Muscle of arm (tissue), 1 donor: ENCODE measurements at regions not wholly inside any gene's neighbourhood (a gene's known extent, or its start where the extent isn't known, plus 50 kb on each side); places are given as distances from the start of the nearest gene placed in this dataset.

Source experiments
- DNase-seq: peaks from one replicate; pipeline ENCODE4 v3.0.0-alpha.2; 2013

DNA sequence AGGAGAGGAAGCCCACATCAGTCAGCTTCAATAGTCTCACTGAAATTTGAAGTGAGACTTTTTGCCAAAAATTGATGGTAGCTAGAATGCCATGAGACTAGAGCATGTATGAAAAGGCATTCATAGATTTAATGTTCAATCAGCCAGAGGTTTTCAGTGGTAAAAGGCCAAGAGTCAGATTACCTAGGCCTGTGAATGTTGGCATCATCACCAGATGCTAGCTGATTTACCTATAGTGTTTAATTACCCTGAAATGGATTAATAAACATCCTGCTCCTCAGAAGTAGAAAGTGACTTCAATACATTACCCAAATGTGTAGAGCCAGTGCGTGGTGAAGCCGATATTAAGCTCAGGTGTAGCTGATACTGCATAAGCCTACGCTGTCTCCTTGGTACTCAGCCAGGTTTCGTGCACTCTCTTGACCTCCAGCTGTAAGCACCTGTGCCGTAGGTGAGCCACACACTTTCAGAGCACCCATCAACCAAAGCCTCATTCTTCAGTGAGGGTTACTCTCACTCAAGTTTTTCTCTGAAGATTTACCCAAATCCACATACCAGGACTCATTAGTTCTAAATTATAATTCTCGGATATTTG is 1140.3 kb upstream of the SLC10A2 start:
- DNase-seq: no peak

DNA sequence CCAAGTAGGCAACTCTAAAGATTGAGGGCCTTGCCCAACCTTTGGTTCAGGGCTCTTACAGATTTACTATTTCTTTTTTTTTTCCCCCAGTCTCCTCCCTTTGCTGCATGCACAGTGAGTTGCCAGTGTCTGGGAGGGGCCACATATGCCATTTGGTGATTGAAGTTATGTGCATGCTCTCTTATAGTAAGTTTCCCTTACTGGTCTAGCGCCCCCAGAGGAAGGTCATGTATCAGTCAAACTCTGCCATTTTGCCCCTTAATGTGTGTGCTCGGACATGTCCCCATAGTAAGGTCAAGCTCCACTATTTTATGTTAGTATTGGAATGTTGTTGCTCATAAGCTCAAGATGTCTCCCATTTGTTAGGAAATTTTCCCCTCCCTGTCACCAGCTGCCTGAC is 1138.0 kb upstream of the SLC10A2 start:
- DNase-seq: no peak

GRCh38 chr13:104198801-104199200 is 1132.6 kb upstream of the SLC10A2 start:
- peak; percentile 10 for DNase-seq

GRCh38 chr13:104196611-104197010 is 1130.4 kb upstream of the SLC10A2 start:
- no peak for DNase-seq

GRCh38 chr13:104181526-104182231 is 1115.5 kb upstream of the SLC10A2 start:
- DNase-seq: no peak

DNA sequence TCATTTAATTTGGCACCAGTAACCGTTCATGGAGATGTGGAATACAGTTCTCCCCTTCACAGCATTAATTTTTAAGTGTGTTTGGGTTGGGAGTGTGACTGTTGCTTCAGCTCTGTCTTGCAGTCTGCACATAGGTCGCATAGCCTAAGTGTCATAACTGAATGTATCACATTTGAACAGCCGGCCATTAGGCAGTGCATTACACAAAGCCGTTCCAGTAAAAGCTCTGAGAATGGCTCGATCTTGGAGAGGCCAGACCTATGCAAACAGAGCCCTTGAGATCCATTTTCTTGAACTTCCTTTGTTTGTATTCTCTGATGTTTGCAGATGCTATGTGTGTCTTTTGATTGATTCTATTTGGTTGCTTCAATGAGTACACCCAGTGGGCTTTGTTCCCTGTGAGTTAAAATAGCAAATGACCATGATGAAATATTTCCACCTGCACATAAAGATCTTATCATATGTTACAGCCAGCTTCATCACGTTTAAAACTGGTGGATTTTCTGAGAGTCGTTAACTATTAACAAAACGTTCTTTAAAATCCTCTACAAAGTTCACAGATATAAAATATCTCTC is 1104.9 kb upstream of the SLC10A2 start:
- DNase-seq: no peak

DNA sequence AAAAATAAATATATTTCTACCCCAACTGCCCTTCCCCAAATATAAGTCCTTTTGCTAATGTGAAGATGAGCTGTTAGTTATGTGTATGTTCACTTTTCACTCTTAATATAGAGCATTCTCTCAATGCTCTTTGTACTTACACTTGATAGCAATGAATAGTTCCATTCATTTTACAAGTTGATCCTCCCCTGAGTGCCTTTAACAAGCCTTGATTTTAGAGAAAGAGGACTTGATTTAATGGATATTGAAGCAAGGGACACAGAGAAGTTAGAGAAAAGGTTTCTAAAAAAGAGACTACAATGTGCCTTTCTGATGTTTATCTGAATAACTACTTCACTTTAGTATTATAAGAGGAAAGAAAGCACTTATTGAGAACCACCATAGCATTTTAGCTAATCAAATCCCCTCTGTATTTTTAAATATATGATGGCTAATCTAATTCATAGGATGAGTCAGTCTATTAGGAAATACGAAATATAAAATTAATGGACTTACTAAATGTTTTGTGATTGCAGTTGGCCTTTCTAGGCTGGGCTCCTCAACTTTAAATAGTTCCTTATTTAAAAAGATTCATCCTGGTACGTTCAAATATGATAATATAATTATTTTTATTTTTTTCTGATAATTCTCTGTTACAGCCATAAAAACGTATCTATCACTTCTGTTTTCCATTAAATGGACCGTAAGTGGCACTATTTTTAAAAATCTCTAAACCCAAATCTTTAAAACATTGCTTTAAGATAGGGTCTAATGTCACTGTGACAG is 1097.8 kb upstream of the SLC10A2 start:
- no peak for DNase-seq

DNA sequence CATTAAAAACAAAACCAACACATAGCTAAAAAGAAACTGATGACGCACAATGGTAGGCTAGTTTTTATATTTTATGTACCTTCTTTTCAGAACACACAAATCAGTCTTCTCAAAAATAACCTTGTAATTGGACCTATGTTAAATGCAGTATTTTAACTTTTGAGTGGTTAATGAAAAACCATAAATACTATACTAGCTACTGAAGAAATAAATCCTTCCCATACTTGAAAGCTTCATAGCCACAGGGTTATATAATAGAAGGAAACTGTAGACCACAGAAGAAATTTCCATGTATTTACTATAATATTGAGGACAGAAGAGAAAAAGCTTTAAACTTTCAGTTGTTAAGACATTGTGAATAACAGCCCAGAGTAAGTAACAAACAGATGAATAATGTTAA is 1094.3 kb upstream of the SLC10A2 start:
- DNase-seq: no peak

GRCh38 chr13:104143760-104144416 is 1077.7 kb upstream of the SLC10A2 start:
- no peak for DNase-seq

GRCh38 chr13:104140552-104140951 is 1074.3 kb upstream of the SLC10A2 start:
- DNase-seq: no peak

GRCh38 chr13:104137416-104137815 is 1071.2 kb upstream of the SLC10A2 start:
- no peak for DNase-seq

DNA sequence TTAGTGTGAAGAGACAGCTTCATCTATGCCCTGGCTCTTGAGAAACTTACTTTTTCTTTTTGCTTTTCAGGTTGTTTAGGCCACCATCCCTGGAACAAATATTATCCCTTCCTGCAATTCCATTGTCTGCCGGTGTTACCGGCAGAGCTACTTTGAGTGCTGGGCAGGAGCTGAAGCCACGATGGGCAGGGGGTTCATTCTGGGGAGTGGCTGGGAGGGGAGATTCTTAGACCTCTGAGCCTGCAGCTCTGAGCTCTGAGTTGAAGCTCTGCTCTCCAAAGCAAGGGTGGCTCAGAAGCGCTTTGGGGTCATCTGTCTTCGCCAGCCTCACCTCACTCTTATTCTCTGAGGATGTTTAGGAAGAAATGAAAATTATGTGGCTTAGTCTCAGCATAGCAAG is 1066.6 kb upstream of the SLC10A2 start:
- no peak for DNase-seq

DNA sequence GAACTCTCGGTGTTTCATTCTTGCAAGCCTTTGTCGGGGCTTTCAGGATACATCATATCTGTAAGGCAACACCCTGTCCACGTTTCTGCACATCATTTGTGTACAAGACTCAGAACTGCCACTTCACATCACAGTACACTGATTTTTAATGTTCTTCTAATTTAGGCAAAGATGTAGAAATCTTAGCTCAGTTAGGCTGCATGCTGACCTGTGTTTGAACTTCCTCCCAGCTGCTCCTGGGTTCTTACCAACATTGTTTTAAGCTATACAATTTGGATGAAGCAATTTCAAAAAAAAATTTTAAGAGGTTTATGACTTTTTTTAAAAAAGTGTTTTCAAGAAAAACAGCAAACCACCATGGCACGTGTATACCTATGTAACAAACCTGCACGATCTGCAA is 1047.9 kb upstream of the SLC10A2 start:
- peak; percentile 53 for DNase-seq

DNA sequence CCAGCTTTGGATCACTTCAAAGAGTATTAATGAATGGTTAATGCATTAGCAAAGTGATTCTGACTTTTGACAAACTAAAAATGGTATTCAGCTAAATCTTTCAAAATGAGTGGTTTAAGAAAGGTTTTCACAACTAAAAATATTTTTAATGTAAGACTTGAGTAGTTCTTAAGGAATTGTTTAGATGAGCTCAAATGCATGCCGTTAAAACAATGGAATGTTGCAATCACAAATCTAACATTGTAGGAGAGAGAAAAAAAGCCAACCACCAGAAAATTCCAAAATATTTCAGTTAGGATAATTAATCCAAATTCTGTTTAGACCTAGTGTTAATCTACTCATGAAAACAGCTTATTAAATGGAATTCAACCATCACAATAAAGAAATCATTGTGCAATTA is 1044.8 kb upstream of the SLC10A2 start:
- no peak for DNase-seq

- no peak for DNase-seq
Observed at GRCh38 chr13:104106705-104107393, 1040.6 kb upstream of the SLC10A2 start.

DNA sequence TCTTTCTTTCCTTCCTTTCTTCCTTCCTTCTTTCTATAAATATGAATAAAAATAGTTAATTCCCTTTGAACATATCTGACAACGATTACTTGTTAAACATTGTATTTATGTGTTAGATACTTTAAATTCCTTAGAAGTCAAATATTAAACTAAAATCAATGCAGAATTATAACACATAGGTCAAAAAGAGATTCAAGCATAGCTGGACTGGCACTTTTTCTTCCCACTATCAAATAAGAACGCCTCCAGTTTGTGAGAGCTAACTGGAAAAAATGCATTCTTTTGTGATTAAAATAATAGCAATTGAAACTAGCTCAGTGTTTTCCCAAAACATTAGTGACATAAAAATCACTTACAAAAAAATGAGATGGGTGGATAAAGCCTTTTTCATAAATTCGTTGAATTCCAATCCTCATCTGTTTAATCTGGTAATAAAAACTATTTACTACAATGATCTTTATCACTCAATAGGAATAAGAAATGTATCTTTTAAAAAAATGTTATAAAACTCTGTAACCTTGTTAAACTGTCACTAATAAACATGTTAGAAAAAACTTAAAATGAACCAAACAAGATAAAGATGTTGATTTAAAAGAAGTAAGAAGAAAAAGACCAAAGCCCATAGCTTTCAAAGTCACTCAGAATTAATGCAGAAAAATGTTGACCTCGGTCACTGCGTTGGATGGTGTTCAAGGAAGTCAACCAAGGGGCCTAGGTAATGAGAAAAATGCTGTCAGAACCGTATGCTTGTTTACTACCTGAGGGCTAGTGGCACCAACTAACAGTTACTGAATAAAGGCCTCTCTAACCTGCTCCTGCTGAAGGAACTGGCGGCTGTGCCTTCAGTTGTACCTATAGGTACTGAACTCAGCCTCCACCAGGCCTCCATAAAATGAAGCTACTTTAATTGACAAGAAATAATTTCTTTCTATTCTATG is 1039.5 kb upstream of the SLC10A2 start:
- no peak for DNase-seq

DNA sequence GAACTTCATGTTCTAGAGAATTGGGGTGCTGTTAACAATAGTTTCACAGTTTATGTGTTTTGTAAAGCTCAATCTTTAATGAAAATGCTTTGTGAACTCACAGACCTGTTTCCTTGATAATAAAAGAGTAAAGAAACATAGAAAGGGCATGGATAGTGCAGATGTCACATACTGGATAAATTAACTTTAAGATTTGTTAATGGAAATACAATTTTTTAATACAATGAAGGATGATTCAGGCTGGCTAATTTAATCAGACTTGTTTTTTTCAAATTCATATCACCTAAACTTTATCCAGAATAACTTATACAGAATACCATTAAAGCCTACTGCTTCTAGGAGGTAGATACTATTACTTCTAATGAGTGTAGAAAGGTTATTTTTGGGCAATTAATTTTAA is 1033.5 kb upstream of the SLC10A2 start:
- DNase-seq: no peak

- no peak for DNase-seq
Observed at GRCh38 chr13:104098421-104098820, 1032.2 kb upstream of the SLC10A2 start.

DNA sequence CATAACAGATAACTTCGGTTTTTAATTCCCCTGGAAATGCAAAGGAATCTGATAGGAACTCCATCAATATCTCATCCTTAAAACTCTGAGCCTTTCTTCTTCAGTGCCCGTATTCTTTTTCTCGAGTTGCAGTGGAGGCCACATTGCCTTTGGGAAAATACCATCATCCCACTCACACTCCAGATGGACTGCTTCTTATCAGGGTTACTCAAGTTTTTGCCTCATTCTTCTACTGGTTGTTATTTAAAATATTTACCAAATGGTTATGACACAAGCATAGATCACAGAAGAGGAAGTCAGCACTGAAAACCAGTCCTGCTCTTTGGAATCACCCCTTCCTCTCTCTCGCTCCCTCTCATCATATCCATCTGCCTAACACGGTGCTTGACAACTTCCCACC is 1020.5 kb upstream of the SLC10A2 start:
- DNase-seq: no peak

DNA sequence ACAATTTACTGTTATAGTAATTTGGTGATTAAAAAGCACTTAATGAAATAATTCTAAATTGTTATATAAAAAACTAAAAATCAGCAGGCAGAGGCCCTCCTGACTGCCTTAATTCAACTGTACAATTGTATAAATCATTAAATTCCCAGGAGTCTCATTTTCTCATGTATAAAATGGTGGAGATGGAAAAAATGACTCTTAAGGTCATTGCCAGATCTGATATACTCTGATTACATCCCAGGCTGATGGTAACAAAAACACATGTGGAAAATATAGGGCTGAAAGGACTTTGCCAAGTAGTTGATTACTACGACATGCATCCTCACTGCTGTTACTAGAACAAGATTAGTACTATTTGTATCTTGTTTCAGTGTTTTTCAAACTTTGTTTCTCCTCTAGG is 1020.0 kb upstream of the SLC10A2 start:
- DNase-seq: peak; percentile 31
